ENCODE measurements at regions not wholly inside any gene's neighbourhood (a gene's known extent, or its start where the extent isn't known, plus 50 kb on each side); places are given as distances from the start of the nearest gene placed in this dataset.

DNA sequence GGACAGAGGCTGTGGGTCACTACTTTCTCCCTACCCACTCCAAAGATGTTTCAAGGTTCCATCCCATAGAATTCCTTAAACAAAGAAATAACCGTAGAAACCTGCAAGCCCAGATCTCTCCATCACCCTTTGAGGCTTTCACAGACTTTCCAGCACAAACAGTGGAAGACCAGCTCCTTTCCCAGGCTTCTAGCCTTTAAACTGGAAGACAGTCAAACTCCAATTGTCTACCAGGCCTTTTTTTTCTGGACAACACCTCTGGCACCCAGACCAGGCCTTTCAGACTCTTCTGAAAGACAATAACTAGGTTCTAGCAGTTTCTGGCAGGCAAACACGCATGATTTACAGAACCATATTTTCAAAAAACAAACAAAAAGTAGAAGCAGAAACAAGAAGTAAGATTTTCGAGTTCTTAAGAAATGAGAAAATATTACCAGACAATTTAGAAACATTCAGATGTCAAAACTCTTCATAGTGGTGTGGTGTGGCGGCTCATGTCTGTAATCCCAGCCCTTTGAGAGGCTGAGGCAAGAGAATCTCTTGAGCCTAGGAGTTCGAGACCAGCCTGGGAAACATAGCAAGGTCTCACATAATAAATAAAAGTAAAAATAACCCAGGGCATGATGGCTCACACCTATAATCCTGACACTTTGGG lies 73.0 kb upstream of the EPCAM start:
- Histone ChIP-seq H3K4me1 (ENCODE audit: insufficient read depth, poor library complexity, severe bottlenecking) (no peaks in the 10 kb centered on the region), H3K9me3 (ENCODE audit: severe bottlenecking) (no peaks in the 10 kb centered on the region), H3K4me3 (ENCODE audit: severe bottlenecking) (no peak overlapping the region), H3K36me3 (ENCODE audit: low read depth) (no peaks in the 10 kb centered on the region), H3K27ac (ENCODE audit: poor library complexity, severe bottlenecking) (no peak overlapping the region), H3K27me3 (ENCODE audit: insufficient read depth, poor library complexity, severe bottlenecking) (no peaks in the 10 kb centered on the region)
- TF ChIP-seq, protein P1, sequence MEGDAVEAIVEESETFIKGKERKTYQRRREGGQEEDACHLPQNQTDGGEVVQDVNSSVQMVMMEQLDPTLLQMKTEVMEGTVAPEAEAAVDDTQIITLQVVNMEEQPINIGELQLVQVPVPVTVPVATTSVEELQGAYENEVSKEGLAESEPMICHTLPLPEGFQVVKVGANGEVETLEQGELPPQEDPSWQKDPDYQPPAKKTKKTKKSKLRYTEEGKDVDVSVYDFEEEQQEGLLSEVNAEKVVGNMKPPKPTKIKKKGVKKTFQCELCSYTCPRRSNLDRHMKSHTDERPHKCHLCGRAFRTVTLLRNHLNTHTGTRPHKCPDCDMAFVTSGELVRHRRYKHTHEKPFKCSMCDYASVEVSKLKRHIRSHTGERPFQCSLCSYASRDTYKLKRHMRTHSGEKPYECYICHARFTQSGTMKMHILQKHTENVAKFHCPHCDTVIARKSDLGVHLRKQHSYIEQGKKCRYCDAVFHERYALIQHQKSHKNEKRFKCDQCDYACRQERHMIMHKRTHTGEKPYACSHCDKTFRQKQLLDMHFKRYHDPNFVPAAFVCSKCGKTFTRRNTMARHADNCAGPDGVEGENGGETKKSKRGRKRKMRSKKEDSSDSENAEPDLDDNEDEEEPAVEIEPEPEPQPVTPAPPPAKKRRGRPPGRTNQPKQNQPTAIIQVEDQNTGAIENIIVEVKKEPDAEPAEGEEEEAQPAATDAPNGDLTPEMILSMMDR (IDR thresholded peaks at IDR 0.05; ENCODE audit: poor library complexity, severe bottlenecking): no peak
- ATAC-seq (ENCODE audit: low read depth): no peak
- DNase-seq (ENCODE audit: low spot score): no peak

DNA sequence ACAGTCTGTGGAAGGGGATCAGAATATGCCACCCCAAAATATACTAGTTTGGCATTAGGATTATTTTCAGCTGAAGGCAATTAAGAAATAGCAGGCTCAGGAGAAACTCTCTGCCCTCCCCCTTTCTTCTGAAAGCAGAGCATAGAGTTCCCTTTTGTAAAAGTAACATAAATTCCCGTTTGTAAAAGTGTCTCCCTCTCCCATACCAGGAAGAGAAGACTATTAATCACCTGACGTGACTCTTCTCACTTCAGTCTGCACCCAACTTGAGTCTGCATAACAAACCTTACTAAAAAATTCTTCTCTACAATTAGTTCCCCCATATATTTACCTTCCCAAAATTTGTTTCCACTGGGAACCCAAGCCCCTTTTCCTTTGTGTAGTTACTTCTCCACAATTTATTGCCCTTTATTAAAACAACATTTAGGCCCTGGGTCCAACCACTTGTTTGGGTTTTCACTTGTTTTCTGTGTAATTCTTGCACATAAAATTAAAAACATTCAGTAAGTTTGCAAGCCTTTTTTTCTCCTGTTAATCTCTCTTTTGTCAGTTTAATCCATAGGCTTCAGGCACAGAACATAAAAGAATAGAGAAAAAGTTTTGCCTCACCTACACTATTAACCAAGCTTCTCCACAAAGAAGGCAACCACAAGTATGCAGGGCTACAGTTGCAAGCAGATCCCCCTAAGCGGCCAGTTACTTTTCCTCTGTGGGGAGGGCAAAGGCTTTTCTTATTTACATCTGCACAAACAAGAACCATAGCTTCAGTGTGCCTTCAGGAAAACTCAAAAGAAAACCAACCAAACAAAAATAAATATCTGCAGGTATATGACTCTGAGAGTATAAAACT lies 73.8 kb upstream of the EPCAM start:
- ATAC-seq (ENCODE audit: low read depth) (no peak), DNase-seq (ENCODE audit: low spot score) (no peak)
- Histone ChIP-seq H3K27ac (ENCODE audit: poor library complexity, severe bottlenecking) (no peak overlapping the region), H3K9me3 (ENCODE audit: severe bottlenecking) (no peaks in the 10 kb centered on the region), H3K4me3 (ENCODE audit: severe bottlenecking) (no peak overlapping the region), H3K27me3 (ENCODE audit: insufficient read depth, poor library complexity, severe bottlenecking) (no peaks in the 10 kb centered on the region), H3K4me1 (ENCODE audit: insufficient read depth, poor library complexity, severe bottlenecking) (peaks cover 2% of the 10 kb centered on the region), H3K36me3 (ENCODE audit: low read depth) (no peaks in the 10 kb centered on the region)
- TF ChIP-seq, protein P1 (IDR thresholded peaks at IDR 0.05; ENCODE audit: poor library complexity, severe bottlenecking): no peak

DNA sequence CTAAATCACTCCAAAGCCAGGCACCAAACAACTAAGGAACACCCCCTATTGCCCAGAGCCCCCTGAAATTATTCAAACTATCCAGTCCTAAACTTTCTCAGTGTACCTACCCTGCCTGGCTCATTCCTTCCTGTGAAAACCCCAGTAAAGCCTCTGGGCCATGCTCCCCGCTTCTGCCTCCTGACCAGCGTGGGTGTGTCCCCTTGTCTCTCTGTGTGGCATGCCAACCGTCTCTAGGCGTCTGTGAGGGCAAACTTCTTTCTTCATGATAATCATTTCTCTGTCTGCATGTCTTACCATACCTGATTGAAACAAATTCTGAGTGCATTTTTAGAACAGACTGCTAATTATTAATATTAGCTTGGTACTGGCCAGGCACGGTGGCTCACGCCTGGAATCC lies 75.1 kb upstream of the EPCAM start:
- ATAC-seq (ENCODE audit: low read depth) (no peak), DNase-seq (ENCODE audit: low spot score) (no peak)
- TF ChIP-seq, protein P1 (IDR thresholded peaks at IDR 0.05; ENCODE audit: poor library complexity, severe bottlenecking): no peak
- peaks cover 12% of the 10 kb centered on the region for H3K4me1 ChIP-seq (ENCODE audit: insufficient read depth, poor library complexity, severe bottlenecking)
- H3K27me3 ChIP-seq (ENCODE audit: insufficient read depth, poor library complexity, severe bottlenecking): no peaks in the 10 kb centered on the region
- H3K4me3 ChIP-seq (ENCODE audit: severe bottlenecking): no peak overlapping the region
- no peak overlapping the region for H3K27ac ChIP-seq (ENCODE audit: poor library complexity, severe bottlenecking)
- no peaks in the 10 kb centered on the region for H3K9me3 ChIP-seq (ENCODE audit: severe bottlenecking)
- H3K36me3 ChIP-seq (ENCODE audit: low read depth): no peaks in the 10 kb centered on the region

DNA sequence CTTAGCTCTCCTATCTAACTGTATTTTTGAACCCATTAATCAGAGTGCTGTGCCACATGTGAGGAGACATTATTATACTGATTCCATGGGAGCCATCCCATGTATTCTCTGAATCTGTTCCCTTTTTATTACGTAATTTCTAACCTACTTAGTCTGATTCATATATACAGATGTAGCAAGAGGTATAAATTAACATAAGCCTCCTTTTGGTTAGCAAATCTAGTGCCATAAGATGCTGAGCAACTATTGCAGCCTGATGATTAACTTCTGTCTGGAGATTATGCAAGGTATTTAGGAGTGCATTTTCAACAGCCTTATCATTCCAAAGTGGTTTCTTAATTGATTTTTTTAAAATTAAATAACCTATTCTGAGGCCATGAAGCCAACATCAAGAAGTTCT lies 80.2 kb upstream of the EPCAM start:
- DNase-seq (ENCODE audit: low spot score): no peak
- TF ChIP-seq, protein P1 (IDR thresholded peaks at IDR 0.05; ENCODE audit: poor library complexity, severe bottlenecking): no peak
- no peaks in the 10 kb centered on the region for H3K36me3 ChIP-seq (ENCODE audit: low read depth)
- no peaks in the 10 kb centered on the region for H3K9me3 ChIP-seq (ENCODE audit: severe bottlenecking)
- peak overlapping the region; percentile 79 for H3K27ac ChIP-seq (ENCODE audit: poor library complexity, severe bottlenecking)
- ATAC-seq (ENCODE audit: low read depth): peak; percentile 94
- peaks cover 18% of the 10 kb centered on the region for H3K4me1 ChIP-seq (ENCODE audit: insufficient read depth, poor library complexity, severe bottlenecking)
- no peak overlapping the region for H3K4me3 ChIP-seq (ENCODE audit: severe bottlenecking)
- H3K27me3 ChIP-seq (ENCODE audit: insufficient read depth, poor library complexity, severe bottlenecking): no peaks in the 10 kb centered on the region

DNA sequence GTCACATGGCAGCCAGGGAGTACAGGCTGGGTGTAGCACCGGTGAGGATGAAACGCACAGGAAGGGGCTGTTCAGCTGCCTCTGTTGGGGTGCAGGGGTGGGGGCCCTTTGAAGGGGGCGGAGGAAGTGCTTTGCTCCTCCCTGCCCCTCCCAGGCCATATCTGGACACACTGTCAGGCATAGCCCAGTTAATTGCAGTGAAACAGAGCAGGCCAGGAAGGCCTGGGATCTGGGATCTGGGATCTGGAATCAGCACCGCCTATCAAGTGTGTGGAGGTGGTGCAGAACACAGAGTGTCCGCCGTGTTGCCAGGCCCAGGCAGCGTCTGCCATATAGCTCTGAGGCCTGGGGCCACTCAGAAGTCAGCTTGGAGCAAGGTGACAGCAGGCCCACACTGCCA lies 85.5 kb upstream of the EPCAM start:
- Histone ChIP-seq H3K4me3 (ENCODE audit: severe bottlenecking) (no peak overlapping the region), H3K36me3 (ENCODE audit: low read depth) (no peaks in the 10 kb centered on the region), H3K27ac (ENCODE audit: poor library complexity, severe bottlenecking) (no peak overlapping the region), H3K4me1 (ENCODE audit: insufficient read depth, poor library complexity, severe bottlenecking) (peaks cover 4% of the 10 kb centered on the region), H3K27me3 (ENCODE audit: insufficient read depth, poor library complexity, severe bottlenecking) (no peaks in the 10 kb centered on the region), H3K9me3 (ENCODE audit: severe bottlenecking) (no peaks in the 10 kb centered on the region)
- DNase-seq (ENCODE audit: low spot score) (no peak), ATAC-seq (ENCODE audit: low read depth) (no peak)
- TF ChIP-seq, protein P1 (IDR thresholded peaks at IDR 0.05; ENCODE audit: poor library complexity, severe bottlenecking): no peak
